Liver (tissue), 8 donors: ENCODE measurements at regions not wholly inside any gene's neighbourhood (a gene's known extent, or its start where the extent isn't known, plus 50 kb on each side); places are given as distances from the start of the nearest gene placed in this dataset.

Source experiments
- DNase-seq: peaks from one replicate; pipeline ENCODE4 v3.0.0-alpha.2; 2017; ENCODE audit warnings: low spot score
- H3K27ac ChIP-seq, 2 donors: one replicate each; pipeline ENCODE4 v1.7.0; 2013; ENCODE audit warnings: inconsistent platforms in 2 of 2, low read length in 2 of 2, control low read depth in 1 of 2, low read depth in 1 of 2, mild to moderate bottlenecking in 1 of 2
- H3K27me3 ChIP-seq, 4 donors: one replicate each; pipeline versions ENCODE4 v1.6.1 to v1.7.0; 2013; ENCODE audit warnings: low read length in 3 of 4, inconsistent platforms in 1 of 4, mild to moderate bottlenecking in 1 of 4, moderate library complexity in 1 of 4; ENCODE audit not compliant: control insufficient read depth in 4 of 4, insufficient read depth in 4 of 4
- H3K36me3 ChIP-seq, 4 donors: one replicate each; pipeline versions ENCODE4 v1.6.1 to v1.7.0; 2013; ENCODE audit warnings: low read length in 3 of 4, mild to moderate bottlenecking in 3 of 4, low read depth in 1 of 4, moderate library complexity in 1 of 4; ENCODE audit not compliant: control insufficient read depth in 4 of 4, insufficient read depth in 3 of 4
- H3K4me1 ChIP-seq, 4 donors: one replicate each; pipeline versions ENCODE4 v1.6.1 to v1.7.0; 2013; ENCODE audit warnings: low read length in 3 of 4, mild to moderate bottlenecking in 3 of 4, moderate library complexity in 1 of 4; ENCODE audit not compliant: control insufficient read depth in 4 of 4, insufficient read depth in 4 of 4
- H3K4me3 ChIP-seq, 3 donors: one replicate each; pipeline versions ENCODE4 v1.6.1 to v1.7.0; 2013; ENCODE audit warnings: low read length in 3 of 3, control low read depth in 1 of 3, low read depth in 1 of 3, mild to moderate bottlenecking in 1 of 3
- H3K9ac ChIP-seq, 2 donors: one replicate each; pipeline ENCODE4 v1.7.0; 2013; ENCODE audit warnings: low read length in 2 of 2, mild to moderate bottlenecking in 2 of 2, moderate library complexity in 2 of 2, control low read depth in 1 of 2, low read depth in 1 of 2
- H3K9me3 ChIP-seq, 4 donors: one replicate each; pipeline versions ENCODE4 v1.6.1 to v1.7.0; 2013; ENCODE audit warnings: low read length in 3 of 4; ENCODE audit not compliant: control insufficient read depth in 4 of 4
- ATF3 ChIP-seq: IDR thresholded peaks from 2 replicates; pipeline ENCODE4 v1.6.1; 2016; ENCODE audit warnings: antibody characterized with exemption
- EGR1 ChIP-seq, 2 donors: IDR thresholded peaks; 2 replicates each; pipeline ENCODE4 v1.6.1; 2016 to 2018; ENCODE audit warnings: antibody characterized with exemption in 2 of 2, low read depth in 2 of 2
- FOXA1 ChIP-seq: IDR thresholded peaks from 2 replicates; pipeline ENCODE4 v1.6.1; 2016; ENCODE audit warnings: antibody characterized with exemption
- FOXA2 ChIP-seq: IDR thresholded peaks from 2 replicates; pipeline ENCODE4 v1.6.1; 2016; ENCODE audit warnings: antibody characterized with exemption
- GABPA ChIP-seq, 2 donors: IDR thresholded peaks in 1 of 2; conservative IDR thresholded peaks in 1 of 2; 2 replicates each; pipeline ENCODE4 v1.6.1; 2016; ENCODE audit warnings: antibody characterized with exemption in 2 of 2, mild to moderate bottlenecking in 1 of 2, moderate library complexity in 1 of 2
- HNF4A ChIP-seq, 2 donors: conservative IDR thresholded peaks; 2 replicates each; pipeline ENCODE4 v1.6.1; 2016; ENCODE audit warnings: antibody characterized with exemption in 2 of 2, mild to moderate bottlenecking in 2 of 2
- HNF4G ChIP-seq: IDR thresholded peaks from 2 replicates; pipeline ENCODE4 v1.6.1; 2016; ENCODE audit warnings: antibody characterized with exemption
- JUND ChIP-seq, 2 donors: IDR thresholded peaks; 2 replicates each; pipeline ENCODE4 v1.6.1; 2016; ENCODE audit warnings: antibody characterized with exemption in 2 of 2
- MAX ChIP-seq: IDR thresholded peaks from 2 replicates; pipeline ENCODE4 v1.6.1; 2016; ENCODE audit warnings: antibody characterized with exemption
- NR2F2 ChIP-seq: IDR thresholded peaks from 2 replicates; pipeline ENCODE4 v1.6.1; 2016; ENCODE audit warnings: antibody characterized with exemption
- RAD21 ChIP-seq, 2 donors: IDR thresholded peaks; 2 replicates each; pipeline ENCODE4 v1.6.1; 2016; ENCODE audit warnings: antibody characterized with exemption in 2 of 2, mild to moderate bottlenecking in 2 of 2
- REST ChIP-seq: IDR thresholded peaks from 2 replicates; pipeline ENCODE4 v1.6.1; 2016; ENCODE audit warnings: antibody characterized with exemption, mild to moderate bottlenecking
- RXRA ChIP-seq, 2 donors: IDR thresholded peaks; 2 replicates each; pipeline ENCODE4 v1.6.1; 2017 to 2018; ENCODE audit warnings: antibody characterized with exemption in 2 of 2, mild to moderate bottlenecking in 1 of 2
- SP1 ChIP-seq: IDR thresholded peaks from 2 replicates; pipeline ENCODE4 v1.6.1; 2018; ENCODE audit warnings: antibody characterized with exemption, mild to moderate bottlenecking
- TAF1 ChIP-seq: conservative IDR thresholded peaks from 2 replicates; pipeline ENCODE4 v1.6.1; 2016; ENCODE audit warnings: antibody characterized with exemption, mild to moderate bottlenecking
- YY1 ChIP-seq: IDR thresholded peaks from 2 replicates; pipeline ENCODE4 v1.6.1; 2016; ENCODE audit warnings: antibody characterized with exemption, mild to moderate bottlenecking
- WGBS: extraction: QIAGEN DNeasy Blood & Tissue Kit; methylation state at CpG from one replicate; pipeline ENCODE4 v1.1.7; 2013; 5-methylcytosine and 5-hydroxymethylcytosine counted together
- TF ChIP-seq, protein P1 (sequence below): IDR thresholded peaks from 2 replicates; pipeline ENCODE4 v1.6.1; 2016; ENCODE audit warnings: antibody characterized with exemption
- TF ChIP-seq, protein P2 (sequence below): fragments of 150-350 bp; IDR thresholded peaks from 2 replicates; pipeline ENCODE4 v1.5.1; 2017; ENCODE audit warnings: improper control_type of control experiment, low read depth, low read length; ENCODE audit not compliant: missing input control
- donor health status: healthy.
- donor health status: healthy.
- donor health status: healthy.
- donor health status: healthy.
- donor health status: healthy.

DNA sequence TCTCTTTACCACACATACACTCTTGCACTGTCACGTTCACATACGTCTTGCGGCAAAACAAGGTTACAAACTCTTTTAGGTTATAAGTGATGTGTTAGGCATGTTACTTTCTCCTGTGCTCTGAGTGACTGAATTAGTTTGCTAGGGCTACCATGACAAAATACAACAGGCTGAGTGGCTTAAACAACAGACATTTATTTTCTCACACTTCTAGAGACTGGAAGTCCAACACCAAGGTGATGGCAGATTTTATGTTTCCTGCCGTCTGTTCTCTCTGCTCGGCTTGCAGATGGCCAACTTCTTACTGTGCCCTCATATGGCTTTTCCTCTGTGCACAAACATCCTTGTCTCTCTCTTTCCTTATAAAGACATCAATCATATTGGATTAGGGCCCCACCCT, 1224.3 kb upstream of the TENM3 start:
- H3K4me3 ChIP-seq, result no peak overlapping the region
- H3K27ac ChIP-seq, result no peak overlapping the region
- no peaks in the 10 kb centered on the region for H3K27me3 ChIP-seq
- H3K9ac ChIP-seq, result no peak overlapping the region
- DNase-seq, result no peak
- no peaks in the 10 kb centered on the region for H3K4me1 ChIP-seq
- no peak for TF ChIP-seq REST
- TF ChIP-seq SP1, result no peak
- no peak for TF ChIP-seq JUND (IDR thresholded peaks at IDR 0.05)
- no peak for TF ChIP-seq FOXA2
- TF ChIP-seq RAD21 (IDR thresholded peaks at IDR 0.05), result no peak
- TF ChIP-seq HNF4G, result no peak
- TF ChIP-seq, protein P1, sequence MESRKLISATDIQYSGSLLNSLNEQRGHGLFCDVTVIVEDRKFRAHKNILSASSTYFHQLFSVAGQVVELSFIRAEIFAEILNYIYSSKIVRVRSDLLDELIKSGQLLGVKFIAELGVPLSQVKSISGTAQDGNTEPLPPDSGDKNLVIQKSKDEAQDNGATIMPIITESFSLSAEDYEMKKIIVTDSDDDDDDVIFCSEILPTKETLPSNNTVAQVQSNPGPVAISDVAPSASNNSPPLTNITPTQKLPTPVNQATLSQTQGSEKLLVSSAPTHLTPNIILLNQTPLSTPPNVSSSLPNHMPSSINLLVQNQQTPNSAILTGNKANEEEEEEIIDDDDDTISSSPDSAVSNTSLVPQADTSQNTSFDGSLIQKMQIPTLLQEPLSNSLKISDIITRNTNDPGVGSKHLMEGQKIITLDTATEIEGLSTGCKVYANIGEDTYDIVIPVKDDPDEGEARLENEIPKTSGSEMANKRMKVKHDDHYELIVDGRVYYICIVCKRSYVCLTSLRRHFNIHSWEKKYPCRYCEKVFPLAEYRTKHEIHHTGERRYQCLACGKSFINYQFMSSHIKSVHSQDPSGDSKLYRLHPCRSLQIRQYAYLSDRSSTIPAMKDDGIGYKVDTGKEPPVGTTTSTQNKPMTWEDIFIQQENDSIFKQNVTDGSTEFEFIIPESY, result no peak
- TF ChIP-seq RXRA (IDR thresholded peaks at IDR 0.05), result no peak
- no peak for TF ChIP-seq ATF3
- no peak for TF ChIP-seq HNF4A (conservative IDR thresholded peaks at IDR 0.05)
- TF ChIP-seq TAF1, result no peak
- TF ChIP-seq, protein P2, sequence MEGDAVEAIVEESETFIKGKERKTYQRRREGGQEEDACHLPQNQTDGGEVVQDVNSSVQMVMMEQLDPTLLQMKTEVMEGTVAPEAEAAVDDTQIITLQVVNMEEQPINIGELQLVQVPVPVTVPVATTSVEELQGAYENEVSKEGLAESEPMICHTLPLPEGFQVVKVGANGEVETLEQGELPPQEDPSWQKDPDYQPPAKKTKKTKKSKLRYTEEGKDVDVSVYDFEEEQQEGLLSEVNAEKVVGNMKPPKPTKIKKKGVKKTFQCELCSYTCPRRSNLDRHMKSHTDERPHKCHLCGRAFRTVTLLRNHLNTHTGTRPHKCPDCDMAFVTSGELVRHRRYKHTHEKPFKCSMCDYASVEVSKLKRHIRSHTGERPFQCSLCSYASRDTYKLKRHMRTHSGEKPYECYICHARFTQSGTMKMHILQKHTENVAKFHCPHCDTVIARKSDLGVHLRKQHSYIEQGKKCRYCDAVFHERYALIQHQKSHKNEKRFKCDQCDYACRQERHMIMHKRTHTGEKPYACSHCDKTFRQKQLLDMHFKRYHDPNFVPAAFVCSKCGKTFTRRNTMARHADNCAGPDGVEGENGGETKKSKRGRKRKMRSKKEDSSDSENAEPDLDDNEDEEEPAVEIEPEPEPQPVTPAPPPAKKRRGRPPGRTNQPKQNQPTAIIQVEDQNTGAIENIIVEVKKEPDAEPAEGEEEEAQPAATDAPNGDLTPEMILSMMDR, result no peak
- no peak for TF ChIP-seq NR2F2
- no peak for TF ChIP-seq YY1
- TF ChIP-seq MAX, result no peak
- TF ChIP-seq EGR1 (IDR thresholded peaks at IDR 0.05; ENCODE audit: low read depth in 2 of 2), result no peak
- TF ChIP-seq GABPA (IDR thresholded peaks at IDR 0.05 in 1 of 2, conservative IDR thresholded peaks at IDR 0.05 in 1 of 2), result no peak
- no peak for TF ChIP-seq FOXA1
- WGBS, result 86% methylated on average over 5 of the region's 5 CpGs
- H3K36me3 ChIP-seq, result no peaks in the 10 kb centered on the region
- H3K9me3 ChIP-seq, result peaks cover 0 to 4% (median 0%) of the 10 kb centered on the region in 4 donors
